HS-27A (cell line): ENCODE measurements at regions not wholly inside any gene's neighbourhood (a gene's known extent, or its start where the extent isn't known, plus 50 kb on each side); places are given as distances from the start of the nearest gene placed in this dataset.

Experiments used
- DNase-seq: peaks from one replicate; pipeline ENCODE4 v3.0.0-alpha.2; 2012; ENCODE audit warnings: low read depth, missing footprints

DNA sequence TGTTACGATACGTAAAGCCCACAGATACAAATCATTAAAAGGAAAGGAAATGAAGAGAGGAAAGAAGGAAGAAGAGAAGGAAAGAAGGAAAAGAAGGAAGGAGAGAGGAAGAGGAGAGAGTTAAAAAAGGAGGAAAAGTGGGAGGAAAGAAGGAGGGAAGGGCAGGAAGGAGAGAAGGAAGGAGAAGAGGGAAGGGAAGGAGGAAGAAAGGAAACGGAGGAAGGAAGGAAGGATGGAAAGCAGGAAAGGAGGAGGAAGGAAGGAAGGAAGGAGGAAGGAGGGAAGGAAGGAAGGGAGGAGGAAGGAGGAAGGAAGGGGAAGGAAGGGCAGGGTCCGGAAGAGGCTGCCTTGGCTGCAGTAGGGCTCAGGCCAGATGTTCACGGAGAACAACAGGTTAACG lies 95.2 kb downstream of the ENGASE start:
- no peak for DNase-seq

DNA sequence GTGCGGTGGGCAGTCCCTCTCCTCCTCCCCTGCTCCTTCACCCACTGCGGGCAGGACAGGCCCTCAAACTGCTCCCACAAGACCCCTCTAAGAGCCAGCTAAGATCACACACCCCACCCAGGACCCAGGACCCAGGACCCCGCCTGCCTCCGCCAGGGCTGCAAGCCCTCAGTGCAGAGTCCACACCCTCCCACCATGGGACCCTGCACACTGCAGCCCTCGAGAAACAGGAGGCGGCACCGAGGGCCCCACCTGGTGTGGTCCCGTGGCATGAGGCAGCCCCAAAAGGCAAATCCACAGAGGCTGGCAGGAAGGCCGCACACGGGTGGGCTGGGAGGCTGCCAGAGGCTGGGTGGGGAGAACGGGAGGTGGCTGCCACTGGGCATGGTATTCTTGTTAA lies 94.7 kb downstream of the ENGASE start:
- no peak for DNase-seq

DNA sequence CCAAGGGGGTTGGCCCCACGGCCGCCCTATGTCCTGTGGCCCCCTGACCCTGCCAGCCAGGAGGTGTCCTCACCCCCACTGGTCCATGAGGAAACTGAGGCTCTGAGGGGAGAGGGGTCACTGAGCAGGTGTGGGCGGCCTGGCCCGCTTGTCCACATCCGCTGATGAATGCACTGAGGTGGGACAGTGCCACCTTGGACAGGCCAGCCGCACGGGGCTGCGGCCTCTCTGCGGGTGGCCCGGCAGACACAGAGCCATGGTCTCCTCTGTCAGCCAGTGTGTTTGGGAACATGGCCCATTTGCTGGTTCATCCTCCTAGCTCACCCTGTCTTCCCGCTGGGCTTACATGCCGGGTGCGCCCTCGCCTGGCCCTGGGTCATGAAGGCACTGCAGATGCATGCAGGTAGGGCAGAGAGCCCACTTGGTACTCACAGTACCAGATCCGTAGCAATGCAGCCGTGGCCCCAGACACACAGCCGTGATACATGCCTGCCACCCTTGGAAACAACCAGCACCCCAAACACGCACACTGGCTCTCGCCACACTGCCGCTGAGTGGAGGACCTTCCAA lies 93.9 kb downstream of the ENGASE start:
- DNase-seq, result no peak

DNA sequence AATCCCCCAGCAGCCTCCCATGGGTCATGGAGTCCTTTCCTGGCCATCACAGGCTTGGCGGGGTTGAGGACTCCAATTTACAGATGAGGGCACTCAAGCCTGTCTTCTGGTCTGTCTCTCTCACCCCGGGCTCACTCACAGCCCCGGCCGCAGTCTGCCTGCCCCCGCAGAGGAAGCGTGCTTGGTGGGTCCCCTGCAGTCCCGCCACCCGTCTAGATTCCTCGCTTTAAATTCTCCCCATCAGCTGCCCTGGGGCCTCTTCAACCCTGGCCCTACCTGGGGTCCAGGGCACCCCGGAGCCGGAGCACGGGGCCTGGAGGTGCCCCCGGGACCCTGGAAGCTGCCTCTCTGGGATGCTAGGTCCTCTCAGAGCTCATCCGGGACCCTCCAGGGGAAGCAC lies 92.9 kb downstream of the ENGASE start:
- no peak for DNase-seq

DNA sequence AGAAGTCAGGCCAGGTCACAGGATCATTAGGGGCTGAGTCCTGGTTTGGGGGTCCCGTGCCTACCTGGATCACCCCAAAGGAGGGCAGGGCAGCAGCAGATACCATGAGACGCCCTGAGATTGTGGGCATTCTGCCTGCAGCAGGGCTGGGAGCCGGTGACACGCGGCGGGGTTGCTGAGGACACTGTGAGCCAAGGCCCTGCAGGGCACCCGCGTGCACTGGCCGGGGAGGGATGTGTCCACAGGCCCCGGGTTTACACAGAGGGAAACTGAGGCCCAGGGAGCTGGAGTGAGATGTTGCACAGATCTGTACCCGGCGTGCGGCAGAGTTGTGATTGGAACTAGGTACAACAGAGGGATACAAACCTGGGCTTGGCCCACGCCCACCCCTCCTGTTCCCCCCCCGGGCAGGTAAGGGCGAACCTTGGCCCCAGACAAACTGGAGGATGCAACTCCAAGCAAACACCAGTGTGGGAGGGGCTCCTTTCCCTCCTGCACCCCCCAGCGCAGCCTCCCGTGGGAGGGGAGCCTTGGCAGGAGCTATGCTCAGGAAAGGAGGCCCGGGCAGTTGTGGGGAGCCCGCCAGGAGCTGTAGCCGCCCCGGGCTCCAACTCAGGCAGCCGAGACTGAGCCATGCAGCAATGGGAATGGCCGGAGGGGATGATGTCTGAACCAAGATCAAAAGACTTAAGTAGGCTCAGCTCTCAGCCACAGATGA lies 91.3 kb downstream of the ENGASE start:
- DNase-seq, result no peak

DNA sequence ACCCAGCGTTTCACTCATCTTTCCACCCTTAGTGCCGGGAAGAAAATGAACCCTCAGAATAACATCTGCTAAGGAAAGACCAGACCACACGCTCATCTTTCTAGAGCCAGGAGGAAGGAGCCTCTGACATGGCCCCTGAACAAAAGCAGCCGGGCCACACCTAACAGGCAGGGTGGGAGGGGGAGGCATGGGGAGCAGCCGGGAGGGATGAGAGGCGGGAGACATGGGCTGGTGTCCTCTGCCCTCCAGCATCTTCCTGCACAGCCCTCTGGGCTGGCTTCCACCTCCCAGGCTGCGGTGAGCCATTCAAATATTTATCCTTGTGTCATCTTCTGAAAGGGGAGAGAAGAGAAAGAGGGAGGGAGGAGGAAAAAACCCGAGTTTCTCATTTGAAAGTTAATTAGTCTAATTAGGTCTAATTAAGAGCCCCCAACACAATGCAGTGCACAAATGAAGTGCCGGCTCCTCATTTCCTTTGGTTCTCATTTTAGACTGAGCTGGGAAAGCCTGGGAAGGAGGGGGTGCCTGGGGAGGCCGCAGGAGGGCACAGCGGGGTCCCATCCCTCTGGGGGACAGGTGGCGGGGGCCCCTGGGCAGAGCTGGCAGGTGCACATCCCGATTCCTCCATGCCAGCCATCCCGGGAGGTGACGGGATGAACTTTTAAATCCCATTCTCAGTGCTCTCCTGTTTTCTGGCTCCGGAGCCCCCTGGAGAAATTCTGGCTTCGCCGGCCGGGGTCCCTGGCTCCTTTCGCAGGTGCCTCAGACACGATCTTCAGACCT lies 90.5 kb downstream of the ENGASE start:
- no peak for DNase-seq

DNA sequence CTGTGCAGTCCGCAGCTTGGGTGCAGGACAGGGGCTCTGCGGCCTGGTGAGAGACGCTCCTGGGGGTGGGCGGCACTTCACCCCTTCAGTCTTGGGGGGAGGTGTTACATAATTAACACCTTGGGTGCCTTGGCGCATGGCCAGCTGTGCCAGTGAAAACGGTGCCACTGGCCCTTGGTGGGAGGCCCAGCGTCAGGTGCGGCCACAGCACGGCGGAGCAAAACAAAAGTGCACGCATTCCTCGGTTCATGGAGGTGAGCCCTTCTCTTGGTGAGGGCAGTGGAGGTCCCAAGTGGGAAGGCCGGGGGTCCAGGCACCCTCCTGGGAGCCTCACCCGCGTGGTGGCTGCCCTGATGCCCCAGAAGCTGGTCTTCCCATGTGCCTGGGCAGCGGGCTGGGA lies 89.8 kb downstream of the ENGASE start:
- DNase-seq, result no peak

DNA sequence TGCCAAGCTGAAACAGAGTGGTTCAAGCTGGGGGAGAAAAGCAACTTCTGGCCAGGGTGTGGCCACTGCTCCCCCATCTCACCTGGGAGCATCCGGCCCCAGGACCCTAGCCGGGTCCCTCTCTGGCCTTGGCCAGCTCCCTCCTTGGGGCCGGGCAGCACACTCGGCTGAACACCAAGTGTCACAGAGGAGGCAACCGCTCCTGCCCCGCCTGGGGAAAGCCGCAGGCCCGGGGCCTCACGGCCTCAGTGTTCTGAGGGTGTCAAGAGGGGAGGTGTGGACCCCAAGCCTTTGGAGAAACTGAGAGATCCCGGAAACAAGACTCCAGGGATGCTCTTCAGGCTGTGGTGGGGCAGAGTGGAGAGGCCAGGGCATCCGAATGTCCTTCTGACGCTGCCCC lies 88.4 kb downstream of the ENGASE start:
- no peak for DNase-seq

DNA sequence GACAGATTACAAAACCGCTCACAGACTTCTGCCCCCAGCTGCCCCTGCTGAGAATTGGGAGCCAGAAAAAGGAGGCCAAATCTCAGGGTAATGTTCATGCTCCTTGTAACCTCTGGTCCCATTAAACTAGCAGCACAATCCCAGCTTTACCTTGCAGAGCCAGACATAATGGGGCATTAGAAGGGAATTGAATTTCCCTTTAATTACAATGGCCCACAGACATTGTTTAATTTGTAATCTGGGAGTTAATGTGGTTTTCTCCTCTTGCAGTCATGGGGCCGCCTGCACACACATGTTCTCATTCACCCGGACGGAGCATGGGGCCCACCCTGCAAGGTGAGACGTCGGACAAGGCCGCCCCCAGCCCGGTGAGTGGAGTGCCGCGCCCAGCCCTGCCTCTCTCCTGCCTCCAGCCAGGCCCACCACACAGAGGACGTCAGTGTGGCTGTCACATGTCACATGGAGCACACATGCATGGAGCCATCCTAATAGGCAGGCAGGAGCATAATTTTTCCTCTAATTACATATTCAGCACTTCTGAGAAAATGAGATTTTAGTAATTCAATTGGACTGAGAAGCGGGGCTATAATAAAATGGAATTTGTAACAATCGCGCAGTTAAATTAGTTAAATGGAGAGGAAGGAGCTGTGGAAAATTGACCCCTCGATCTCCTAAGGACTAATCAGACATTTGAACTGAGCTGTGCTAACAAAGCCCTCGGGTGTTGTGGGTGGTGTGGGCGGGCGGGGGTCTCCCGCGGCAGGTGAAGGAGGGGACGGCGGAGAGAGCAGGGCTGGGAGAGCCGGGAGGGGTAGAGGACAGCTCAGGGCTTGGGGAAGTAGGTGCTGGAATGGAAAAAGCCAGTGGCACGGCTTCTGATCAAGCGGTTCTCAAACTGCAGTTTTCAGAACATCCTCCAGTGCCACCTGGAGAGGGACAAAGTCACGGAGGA lies 87.7 kb downstream of the ENGASE start:
- no peak for DNase-seq

DNA sequence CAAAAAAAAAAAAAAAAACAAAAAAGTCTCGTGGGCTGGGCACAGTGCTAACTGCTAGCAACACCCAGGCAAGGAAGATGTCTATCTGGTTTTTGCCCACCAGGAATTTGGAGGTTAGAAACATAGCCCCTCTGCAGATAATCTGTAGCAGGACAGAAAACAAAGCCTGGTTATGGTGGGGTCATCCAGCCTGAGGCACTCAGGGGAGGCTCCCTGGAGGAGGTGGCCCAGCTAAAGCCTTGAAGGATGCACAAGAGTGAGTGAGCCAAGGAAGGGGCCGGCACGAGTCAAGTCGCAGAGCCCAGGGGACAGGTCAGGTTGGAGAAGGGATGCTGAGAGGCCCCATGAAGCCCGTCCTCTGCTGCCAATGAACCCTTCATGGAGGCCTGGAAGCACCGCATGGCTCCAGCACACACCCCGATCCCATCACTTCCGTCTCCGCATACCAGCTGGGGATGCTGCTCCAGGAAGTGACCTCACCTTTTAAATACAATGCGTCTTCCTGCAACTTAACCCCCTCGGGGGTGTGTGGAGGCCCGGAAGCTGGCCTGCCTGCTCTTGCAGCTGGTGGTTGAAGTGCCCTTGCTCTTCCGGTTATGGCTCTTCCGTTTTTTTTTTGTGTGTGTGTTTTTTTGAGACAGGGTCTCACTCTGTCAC lies 86.5 kb downstream of the ENGASE start:
- DNase-seq, result no peak

DNA sequence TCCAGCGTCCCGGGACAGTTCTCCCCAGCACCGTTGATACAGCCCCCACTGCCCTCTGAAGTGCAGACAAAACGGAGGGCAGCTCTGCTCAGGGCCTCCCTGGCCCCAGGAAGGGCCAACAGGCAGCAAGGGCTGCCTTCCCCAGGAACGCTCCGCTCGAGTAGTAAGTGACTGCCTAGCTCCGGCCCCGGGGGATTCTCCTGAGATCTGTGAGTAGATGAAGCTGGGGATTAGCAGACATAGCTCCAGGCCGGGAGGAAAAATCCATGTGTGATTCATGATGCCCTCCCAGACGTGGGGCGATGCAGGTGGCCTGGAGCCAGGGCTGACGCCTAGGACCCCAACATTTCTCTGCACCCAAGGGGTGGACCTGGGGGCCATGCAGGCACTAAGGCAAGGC lies 85.3 kb downstream of the ENGASE start:
- DNase-seq, result no peak

DNA sequence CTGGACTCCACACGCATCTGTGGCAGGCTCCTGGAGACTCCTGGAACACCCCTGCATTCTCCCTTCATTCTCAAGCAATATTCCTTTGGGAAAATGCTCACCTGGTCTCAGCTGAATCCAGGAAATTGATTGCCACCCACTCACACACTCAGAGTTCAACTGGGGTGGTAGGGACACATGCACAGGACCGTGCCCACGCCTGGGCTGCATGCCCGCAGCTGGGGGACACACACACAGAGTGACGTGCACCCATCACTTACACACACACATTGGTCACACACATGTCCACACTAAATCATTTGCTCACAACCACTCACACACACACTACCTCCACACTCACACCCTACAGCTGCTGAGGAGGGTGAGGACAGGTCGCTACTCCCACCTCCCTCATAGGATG lies 84.8 kb downstream of the ENGASE start:
- no peak for DNase-seq

DNA sequence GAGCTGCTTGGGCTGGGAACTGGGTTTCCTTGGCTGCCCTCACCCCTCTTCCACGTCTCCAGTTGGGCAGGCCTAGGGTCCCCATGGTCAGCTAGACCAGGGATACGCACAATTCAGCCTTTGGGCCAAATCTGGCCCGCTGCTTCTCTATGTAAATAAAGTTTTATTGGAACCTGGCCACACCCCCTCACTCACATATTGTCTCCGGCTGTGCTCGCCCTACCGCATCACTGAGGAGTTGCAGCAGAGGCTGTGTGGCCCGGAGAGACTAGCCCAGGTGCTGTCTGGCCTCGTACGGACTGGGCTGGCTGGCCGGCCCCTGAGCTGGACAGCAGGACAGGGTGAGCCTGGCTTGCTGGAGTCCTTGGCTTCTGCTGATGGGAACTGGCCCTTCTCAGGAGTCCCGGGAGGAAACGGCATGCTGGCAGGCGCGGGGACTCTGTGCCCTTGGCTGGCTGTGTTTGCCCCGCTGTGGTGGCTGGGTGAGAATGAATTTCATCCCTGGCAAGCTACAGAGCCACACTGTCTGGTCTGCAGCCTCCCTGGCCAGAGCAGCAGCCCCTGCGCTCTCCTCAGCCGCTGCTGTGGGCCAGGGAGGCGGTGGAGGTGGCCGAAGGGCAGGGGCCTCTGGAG lies 82.0 kb downstream of the ENGASE start:
- no peak for DNase-seq

DNA sequence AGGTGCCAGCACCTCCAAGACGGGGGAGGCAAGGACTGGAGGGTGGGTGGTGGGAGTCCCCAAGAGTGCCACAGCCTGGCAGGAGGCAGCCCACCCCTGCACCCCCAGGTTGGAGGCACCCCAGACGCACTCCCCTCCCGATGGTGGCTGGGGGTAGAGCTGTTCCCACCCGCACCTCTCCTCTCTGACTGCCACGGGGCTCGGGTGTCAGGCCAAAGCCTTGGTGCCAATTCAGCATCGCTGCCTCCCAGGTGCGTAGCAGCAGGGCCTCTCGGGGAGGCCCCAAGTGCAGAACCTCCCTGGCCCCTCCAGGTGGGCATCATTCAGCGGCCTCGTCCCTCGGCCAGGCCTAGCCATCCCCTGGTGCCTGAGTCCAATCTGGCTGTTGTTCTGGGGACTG lies 81.1 kb downstream of the ENGASE start:
- no peak for DNase-seq

DNA sequence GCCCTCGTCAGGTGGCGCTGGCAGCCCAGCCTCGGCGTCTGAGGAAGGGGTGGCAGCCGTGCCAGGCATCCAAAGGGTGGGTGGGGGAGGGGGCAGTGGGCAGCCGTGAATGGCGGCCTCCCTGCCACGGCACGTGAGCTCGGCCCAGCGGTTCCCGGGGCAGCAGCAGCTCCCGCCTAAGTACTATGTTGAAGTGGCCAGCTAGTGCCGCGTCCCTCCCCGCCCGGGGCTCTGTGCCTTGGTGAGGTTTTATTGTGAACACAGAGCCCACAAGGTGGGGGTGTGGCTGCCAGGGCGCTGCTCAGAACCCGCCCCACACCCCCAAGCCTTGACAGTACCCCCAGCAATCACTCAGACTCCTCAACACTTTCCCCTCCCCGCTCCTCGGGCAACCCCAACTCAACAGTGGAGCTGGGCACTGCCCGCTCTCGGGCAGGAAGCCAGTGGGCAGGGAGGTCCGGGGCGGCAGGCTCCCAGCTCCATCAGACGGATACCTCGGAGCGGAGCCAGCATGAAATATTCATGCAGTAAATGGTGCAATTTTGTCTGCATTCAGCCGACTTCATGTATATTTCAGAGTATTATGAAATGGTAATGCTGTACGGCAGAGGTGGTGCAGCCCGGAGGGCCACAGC lies 80.4 kb downstream of the ENGASE start:
- no peak for DNase-seq

DNA sequence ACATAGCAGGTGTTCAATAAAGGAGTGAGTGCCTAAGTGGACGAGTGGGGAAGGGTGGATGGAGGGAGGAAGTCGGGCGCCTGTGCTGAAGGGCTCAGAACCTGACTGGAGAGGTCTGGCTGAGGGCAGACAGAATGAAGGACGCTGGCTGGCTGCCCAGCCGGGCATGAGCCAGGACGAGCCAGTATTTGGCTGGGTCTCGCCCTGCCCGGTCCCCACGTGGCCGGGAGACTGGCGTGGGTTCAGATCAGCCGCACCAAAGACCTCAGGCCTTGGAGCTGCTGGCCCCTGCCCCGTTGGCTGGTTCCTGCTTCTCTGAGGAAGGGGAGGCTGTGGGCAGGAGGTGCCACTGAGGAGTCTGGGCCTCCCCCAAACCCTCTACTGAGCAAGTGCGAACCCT lies 79.8 kb downstream of the ENGASE start:
- DNase-seq, result no peak

DNA sequence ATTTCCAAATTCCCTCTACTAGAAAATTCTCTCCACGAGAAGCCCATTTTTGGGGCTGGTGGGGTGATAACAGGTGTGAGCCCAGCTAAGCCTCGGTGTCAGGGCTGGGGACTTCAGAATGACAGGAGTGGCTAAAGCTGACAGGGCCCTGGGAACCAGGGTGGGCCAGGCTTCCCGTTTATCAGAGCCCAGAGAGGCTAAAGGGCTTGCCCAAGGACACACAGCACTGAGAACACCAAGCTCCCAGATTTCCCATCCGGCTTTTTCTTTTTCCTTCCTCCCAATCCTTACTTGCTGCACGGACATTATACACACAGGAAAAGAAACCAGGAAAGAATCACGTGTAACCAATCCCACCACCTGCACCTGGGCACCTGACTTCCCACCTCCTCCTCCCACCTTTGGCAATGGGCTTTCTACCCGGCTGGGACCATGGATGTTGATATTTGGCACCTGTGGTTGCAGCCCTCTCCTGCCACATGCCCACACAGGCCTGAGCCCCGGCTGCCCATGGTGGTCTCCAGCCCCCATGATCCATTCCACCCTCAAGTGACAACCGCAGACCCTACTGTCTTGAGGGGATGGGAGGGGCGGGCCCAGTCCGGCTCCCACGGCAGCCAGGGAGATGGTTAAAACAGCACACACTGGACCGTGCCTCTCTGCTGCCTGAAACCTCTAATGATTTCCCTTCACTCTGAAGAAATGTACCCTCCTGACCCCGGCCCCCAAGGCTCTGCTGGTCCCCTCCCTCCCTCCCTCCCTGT lies 78.9 kb downstream of the ENGASE start:
- no peak for DNase-seq

DNA sequence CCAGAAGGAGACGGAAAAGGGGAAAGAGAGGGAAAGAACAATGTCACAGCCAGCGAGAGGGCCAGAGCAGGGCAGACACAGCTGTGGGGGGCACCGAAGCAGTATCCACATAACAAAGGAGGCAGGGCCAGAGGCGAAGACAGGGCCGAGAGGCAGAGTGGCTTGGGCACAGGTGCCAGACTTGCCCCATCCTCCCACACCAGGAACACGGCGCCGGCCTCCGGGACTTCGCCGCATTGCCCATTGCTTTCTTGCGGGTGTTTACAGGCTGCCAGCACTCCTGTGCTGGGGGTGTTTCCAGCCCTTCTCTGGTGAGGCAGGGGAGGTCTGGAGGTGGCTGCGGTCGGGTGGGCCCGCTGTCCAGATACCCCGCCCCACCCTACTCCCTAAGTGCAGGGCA lies 78.0 kb downstream of the ENGASE start:
- no peak for DNase-seq

DNA sequence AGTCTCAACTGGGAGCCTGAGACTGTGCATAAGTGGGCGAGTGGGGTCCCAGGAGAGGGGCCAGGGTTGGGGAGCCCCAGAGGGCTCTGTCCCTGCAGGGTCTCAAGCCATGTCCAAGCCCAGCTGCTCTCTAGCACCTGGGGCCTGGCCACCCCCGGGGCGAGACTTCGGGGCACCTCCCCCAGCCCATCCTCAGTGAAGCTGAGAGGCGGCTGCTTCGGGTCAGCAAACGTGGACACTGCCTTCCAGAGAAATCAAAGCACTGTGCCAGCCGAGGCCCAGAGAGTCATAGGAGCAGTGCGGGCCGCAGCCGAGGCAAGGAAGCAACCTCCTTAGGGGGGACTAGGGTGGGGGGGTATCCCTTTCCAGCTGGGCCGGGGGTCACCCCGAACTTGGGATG lies 77.5 kb downstream of the ENGASE start:
- DNase-seq, result no peak

DNA sequence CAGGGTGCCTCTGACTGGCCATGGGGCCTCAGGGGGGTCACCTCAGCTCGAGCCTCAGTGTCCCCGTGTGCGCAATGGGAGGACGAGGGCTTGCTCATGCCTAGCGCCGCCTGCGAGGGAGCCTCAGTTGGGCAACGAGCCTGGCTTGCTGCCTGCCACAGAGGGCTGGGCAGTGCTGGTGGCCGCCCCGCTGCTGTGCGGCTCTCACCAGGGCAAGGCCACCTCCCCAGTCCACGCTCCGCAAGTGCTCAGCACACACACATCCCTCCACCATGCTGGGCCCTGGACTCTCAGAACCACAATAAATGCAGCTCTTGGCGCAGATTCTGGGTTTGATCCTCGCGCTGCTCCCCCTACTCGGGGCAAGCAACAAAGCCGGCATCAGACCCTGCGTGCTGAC lies 76.2 kb downstream of the ENGASE start:
- DNase-seq, result no peak
